GM12864 (cell line): ENCODE measurements at regions not wholly inside any gene's neighbourhood (a gene's known extent, or its start where the extent isn't known, plus 50 kb on each side); places are given as distances from the start of the nearest gene placed in this dataset.
"Not testable (repeated sequence)": the region's sequence is repeated elsewhere in the genome, so short reads cannot be mapped to it uniquely, and the experiment has no call there.

Source experiments
- DNase-seq: peaks from one replicate; pipeline ENCODE4 v3.0.0-alpha.2; 2011; ENCODE audit warnings: low read depth
- H3K4me3 ChIP-seq: 2 replicates; pipeline ENCODE4 v1.5.1; 2011; ENCODE audit warnings: mild to moderate bottlenecking, low read depth, low read length, control low read depth
- CTCF ChIP-seq: IDR thresholded peaks from 2 replicates; pipeline ENCODE4 v1.5.1; 2011; ENCODE audit warnings: low read depth, mild to moderate bottlenecking, moderate library complexity, low read length, control low read depth, inconsistent platforms; ENCODE audit errors: missing control alignments

GRCh38 chrX:2566055-2566454 lies 65.3 kb upstream of the DHRSX start:
- no peak for TF ChIP-seq CTCF
- no peak for DNase-seq
- no peak overlapping the region for H3K4me3 ChIP-seq

GRCh38 chrX:2561456-2561855 lies 60.7 kb upstream of the DHRSX start:
- H3K4me3 ChIP-seq = no peak overlapping the region
- DNase-seq = no peak
- TF ChIP-seq CTCF = no peak

- no peak for TF ChIP-seq CTCF
- no peak for DNase-seq
- no peak overlapping the region for H3K4me3 ChIP-seq
Observed at GRCh38 chrX:2559124-2559523, 58.3 kb upstream of the DHRSX start.

GRCh38 chrX:2554891-2555290 lies 54.1 kb upstream of the DHRSX start:
- no peak for TF ChIP-seq CTCF
- no peak overlapping the region for H3K4me3 ChIP-seq
- no peak for DNase-seq

GRCh38 chrX:2554066-2554465 lies 53.3 kb upstream of the DHRSX start:
- DNase-seq, H3K4me3 ChIP-seq: not testable (repeated sequence)

GRCh38 chrX:2552621-2553201 lies 51.9 kb upstream of the DHRSX start:
- H3K4me3 ChIP-seq = no peak overlapping the region
- no peak for DNase-seq
- no peak for TF ChIP-seq CTCF

GRCh38 chrX:2550328-2551020 lies 49.7 kb upstream of the DHRSX start:
- no peak for TF ChIP-seq CTCF
- DNase-seq = no peak
- no peak overlapping the region for H3K4me3 ChIP-seq
